ENCODE measurements at regions not wholly inside any gene's neighbourhood (a gene's known extent, or its start where the extent isn't known, plus 50 kb on each side); places are given as distances from the start of the nearest gene placed in this dataset.

GRCh38 chr14:53260286-53260685 lies 107.2 kb upstream of the DDHD1 start:
- Histone ChIP-seq H3K79me2 (ENCODE audit: control insufficient read depth, insufficient read depth, low read length) (no peaks in the 10 kb centered on the region), H2AFZ (ENCODE audit: control insufficient read depth, low read length) (no peak overlapping the region), H3K27me3 (ENCODE audit: control insufficient read depth, extremely low read depth, insufficient read depth, low read length) (no peaks in the 10 kb centered on the region), H3K9ac (ENCODE audit: control insufficient read depth, extremely low read depth, insufficient read depth, low read length) (no peak overlapping the region), H3K9me3 (ENCODE audit: control insufficient read depth, low read depth, low read length) (no peaks in the 10 kb centered on the region), H3K4me3 (ENCODE audit: control insufficient read depth in 2 of 3, extremely low read depth in 1 of 3, insufficient read depth in 2 of 3, low read depth in 1 of 3, low read length in 3 of 3) (no peak overlapping the region), H3K27ac (ENCODE audit: control insufficient read depth, insufficient read depth, low read length) (no peak overlapping the region), H3K4me1 (ENCODE audit: control insufficient read depth, extremely low read depth, insufficient read depth, low read length) (no peaks in the 10 kb centered on the region), H4K20me1 (ENCODE audit: control insufficient read depth, extremely low read depth, insufficient read depth, low read length) (no peaks in the 10 kb centered on the region), H3K36me3 (ENCODE audit: control insufficient read depth in 2 of 2, extremely low read depth in 1 of 2, insufficient read depth in 2 of 2, low read length in 2 of 2) (no peaks in the 10 kb centered on the region), H3K4me2 (ENCODE audit: control insufficient read depth, extremely low read depth, insufficient read depth, low read depth, low read length) (no peak overlapping the region), H3K9me1 (ENCODE audit: control insufficient read depth, extremely low read depth, insufficient read depth, low read length) (no peaks in the 10 kb centered on the region)
- TF ChIP-seq EZH2 (IDR thresholded peaks at IDR 0.05; ENCODE audit: low read length) (no peak), CTCF (optimal IDR thresholded peaks at IDR 0.05 in 1 of 3, IDR thresholded peaks at IDR 0.05 in 1 of 3, conservative IDR thresholded peaks at IDR 0.05 in 1 of 3; ENCODE audit: extremely low read depth in 1 of 3, insufficient read depth in 2 of 3, low read length in 3 of 3) (no peak)
- FAIRE-seq = no peak
- no peak for DNase-seq (ENCODE audit: low read depth, low spot score)
- dilution Hi-C loops (cut with MboI; ENCODE audit: extremely low pct_ligation_motif_present, low sequenced_read_pairs) = no loop called here

DNA sequence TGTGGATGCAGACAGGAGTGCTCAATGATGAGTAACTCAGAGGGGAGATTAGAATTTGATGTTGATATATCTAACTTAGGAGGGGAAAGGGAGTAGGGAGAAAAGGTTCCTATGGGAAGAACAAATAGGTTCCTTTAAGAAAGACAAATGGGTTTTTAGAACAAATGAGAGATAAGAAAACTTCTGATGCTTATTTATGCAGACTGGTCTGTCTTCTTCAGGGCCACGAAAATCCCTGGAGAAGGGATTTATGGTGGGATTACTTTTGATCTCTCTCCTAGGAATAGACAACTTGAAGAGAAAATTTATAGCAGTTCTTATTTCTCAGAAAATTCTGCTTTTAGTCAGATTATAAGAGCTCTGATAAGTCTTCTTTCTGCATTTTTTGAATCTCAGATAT lies 99.0 kb upstream of the DDHD1 start:
- Histone ChIP-seq H4K20me1 (ENCODE audit: control insufficient read depth, extremely low read depth, insufficient read depth, low read length) (no peaks in the 10 kb centered on the region), H3K36me3 (ENCODE audit: control insufficient read depth in 2 of 2, extremely low read depth in 1 of 2, insufficient read depth in 2 of 2, low read length in 2 of 2) (no peaks in the 10 kb centered on the region), H3K79me2 (ENCODE audit: control insufficient read depth, insufficient read depth, low read length) (no peaks in the 10 kb centered on the region), H3K9ac (ENCODE audit: control insufficient read depth, extremely low read depth, insufficient read depth, low read length) (no peak overlapping the region), H3K9me3 (ENCODE audit: control insufficient read depth, low read depth, low read length) (no peaks in the 10 kb centered on the region), H3K4me3 (ENCODE audit: control insufficient read depth in 2 of 3, extremely low read depth in 1 of 3, insufficient read depth in 2 of 3, low read depth in 1 of 3, low read length in 3 of 3) (no peak overlapping the region), H3K27me3 (ENCODE audit: control insufficient read depth, extremely low read depth, insufficient read depth, low read length) (peaks cover 3% of the 10 kb centered on the region), H3K4me2 (ENCODE audit: control insufficient read depth, extremely low read depth, insufficient read depth, low read depth, low read length) (no peak overlapping the region), H3K4me1 (ENCODE audit: control insufficient read depth, extremely low read depth, insufficient read depth, low read length) (no peaks in the 10 kb centered on the region), H3K27ac (ENCODE audit: control insufficient read depth, insufficient read depth, low read length) (no peak overlapping the region), H2AFZ (ENCODE audit: control insufficient read depth, low read length) (no peak overlapping the region), H3K9me1 (ENCODE audit: control insufficient read depth, extremely low read depth, insufficient read depth, low read length) (no peaks in the 10 kb centered on the region)
- FAIRE-seq (no peak), DNase-seq (ENCODE audit: low read depth, low spot score) (no peak)
- dilution Hi-C loops (cut with MboI; ENCODE audit: extremely low pct_ligation_motif_present, low sequenced_read_pairs) = no loop called here
- TF ChIP-seq EZH2 (IDR thresholded peaks at IDR 0.05; ENCODE audit: low read length) (no peak), CTCF (optimal IDR thresholded peaks at IDR 0.05 in 1 of 3, IDR thresholded peaks at IDR 0.05 in 1 of 3, conservative IDR thresholded peaks at IDR 0.05 in 1 of 3; ENCODE audit: extremely low read depth in 1 of 3, insufficient read depth in 2 of 3, low read length in 3 of 3) (no peak)

Data from keratinocyte (primary cell).